Activated naive CD8-positive, alpha-beta T cell treated with anti-CD3 and anti-CD28 coated beads for 36 hours (primary cell): ENCODE measurements at regions not wholly inside any gene's neighbourhood (a gene's known extent, or its start where the extent isn't known, plus 50 kb on each side); places are given as distances from the start of the nearest gene placed in this dataset.
"Not testable (repeated sequence)": the region's sequence is repeated elsewhere in the genome, so short reads cannot be mapped to it uniquely, and the experiment has no call there.

Experiments
- DNase-seq: peaks from one replicate; pipeline ENCODE4 v3.0.0; 2021
- H3K27ac Mint-ChIP-seq: one replicate; pipeline ENCODE4 v1.8.0; 2022; ENCODE audit warnings: mild to moderate bottlenecking, moderate library complexity, mixed read lengths
- H3K27me3 Mint-ChIP-seq: one replicate; pipeline ENCODE4 v1.8.0; 2022; ENCODE audit warnings: mild to moderate bottlenecking, mixed read lengths
- H3K36me3 Mint-ChIP-seq: one replicate; pipeline ENCODE4 v1.8.0; 2021; ENCODE audit warnings: mild to moderate bottlenecking, mixed read lengths
- H3K4me1 Mint-ChIP-seq: one replicate; pipeline ENCODE4 v1.8.0; 2021; ENCODE audit warnings: mixed read lengths
- H3K4me3 Mint-ChIP-seq: one replicate; pipeline ENCODE4 v1.8.0; 2022; ENCODE audit warnings: mild to moderate bottlenecking, moderate library complexity, mixed read lengths
- H3K9me3 Mint-ChIP-seq: one replicate; pipeline ENCODE4 v1.8.0; 2022; ENCODE audit warnings: mixed read lengths

- H3K4me3 Mint-ChIP-seq, result no peak overlapping the region
- no peak for DNase-seq
- no peaks in the 10 kb centered on the region for H3K9me3 Mint-ChIP-seq
- peaks cover 7% of the 10 kb centered on the region for H3K4me1 Mint-ChIP-seq
- peaks cover 22% of the 10 kb centered on the region for H3K27me3 Mint-ChIP-seq
- H3K27ac Mint-ChIP-seq, result no peak overlapping the region
- H3K36me3 Mint-ChIP-seq, result no peaks in the 10 kb centered on the region
These were observed 94.0 kb upstream of the DNAH5 start for GRCh38 chr5:14038341-14038959.

- H3K4me1 Mint-ChIP-seq, result peaks cover 7% of the 10 kb centered on the region
These were observed 92.5 kb upstream of the DNAH5 start for GRCh38 chr5:14036947-14037346.

GRCh38 chr5:14036514-14036913, 92.0 kb upstream of the DNAH5 start:
- Mint-ChIP-seq H3K4me1 (peaks cover 7% of the 10 kb centered on the region), H3K27ac (no peak overlapping the region), H3K9me3 (no peaks in the 10 kb centered on the region), H3K36me3 (no peaks in the 10 kb centered on the region), H3K4me3 (no peak overlapping the region), H3K27me3 (peaks cover 28% of the 10 kb centered on the region)
- no peak for DNase-seq

More at GRCh38 chr5:14036947-14037346, 92.5 kb upstream of the DNAH5 start:
- Mint-ChIP-seq H3K27me3 (peaks cover 28% of the 10 kb centered on the region), H3K9me3 (no peaks in the 10 kb centered on the region), H3K4me3 (no peak overlapping the region), H3K27ac (no peak overlapping the region), H3K36me3 (no peaks in the 10 kb centered on the region)
- no peak for DNase-seq

GRCh38 chr5:14035859-14036503, 91.5 kb upstream of the DNAH5 start:
- peaks cover 24% of the 10 kb centered on the region for H3K27me3 Mint-ChIP-seq
- peaks cover 7% of the 10 kb centered on the region for H3K4me1 Mint-ChIP-seq
- no peak for DNase-seq
- H3K9me3 Mint-ChIP-seq, result no peaks in the 10 kb centered on the region
- no peaks in the 10 kb centered on the region for H3K36me3 Mint-ChIP-seq
- H3K4me3 Mint-ChIP-seq, result no peak overlapping the region
- H3K27ac Mint-ChIP-seq, result no peak overlapping the region

GRCh38 chr5:14034963-14035362, 90.5 kb upstream of the DNAH5 start:
- Mint-ChIP-seq H3K4me3 (no peak overlapping the region), H3K27me3 (peaks cover 28% of the 10 kb centered on the region), H3K27ac (no peak overlapping the region), H3K4me1 (peaks cover 7% of the 10 kb centered on the region), H3K9me3 (no peaks in the 10 kb centered on the region), H3K36me3 (no peaks in the 10 kb centered on the region)
- DNase-seq, result no peak

GRCh38 chr5:14032918-14033317, 88.4 kb upstream of the DNAH5 start:
- Mint-ChIP-seq H3K4me3 (no peak overlapping the region), H3K27ac (no peak overlapping the region)

GRCh38 chr5:14028938-14029584, 84.6 kb upstream of the DNAH5 start:
- Mint-ChIP-seq H3K36me3 (no peaks in the 10 kb centered on the region), H3K27ac (no peak overlapping the region), H3K9me3 (peaks cover 1% of the 10 kb centered on the region), H3K27me3 (peaks cover 12% of the 10 kb centered on the region), H3K4me1 (no peaks in the 10 kb centered on the region), H3K4me3 (no peak overlapping the region)
- DNase-seq, result no peak

More at GRCh38 chr5:14032918-14033317, 88.4 kb upstream of the DNAH5 start:
- no peaks in the 10 kb centered on the region for H3K36me3 Mint-ChIP-seq
- peaks cover 7% of the 10 kb centered on the region for H3K4me1 Mint-ChIP-seq
- no peak for DNase-seq
- H3K9me3 Mint-ChIP-seq, result no peaks in the 10 kb centered on the region
- peaks cover 28% of the 10 kb centered on the region for H3K27me3 Mint-ChIP-seq

GRCh38 chr5:14028188-14028587, 83.7 kb upstream of the DNAH5 start:
- no peaks in the 10 kb centered on the region for H3K4me1 Mint-ChIP-seq
- H3K36me3 Mint-ChIP-seq, result no peaks in the 10 kb centered on the region
- peaks cover 7% of the 10 kb centered on the region for H3K27me3 Mint-ChIP-seq
- H3K9me3 Mint-ChIP-seq, result peaks cover 1% of the 10 kb centered on the region
- no peak overlapping the region for H3K27ac Mint-ChIP-seq
- no peak for DNase-seq
- no peak overlapping the region for H3K4me3 Mint-ChIP-seq

- H3K27me3 Mint-ChIP-seq, result peaks cover 3% of the 10 kb centered on the region
- peaks cover 1% of the 10 kb centered on the region for H3K9me3 Mint-ChIP-seq
- H3K36me3 Mint-ChIP-seq, result no peaks in the 10 kb centered on the region
- no peaks in the 10 kb centered on the region for H3K4me1 Mint-ChIP-seq
- no peak for DNase-seq
- no peak overlapping the region for H3K27ac Mint-ChIP-seq
- no peak overlapping the region for H3K4me3 Mint-ChIP-seq
These were observed 81.2 kb upstream of the DNAH5 start for GRCh38 chr5:14025569-14026286.

- Mint-ChIP-seq H3K9me3 (peaks cover 8% of the 10 kb centered on the region), H3K27me3 (peaks cover 5% of the 10 kb centered on the region), H3K4me3 (no peak overlapping the region), H3K36me3 (no peaks in the 10 kb centered on the region), H3K27ac (no peak overlapping the region), H3K4me1 (no peaks in the 10 kb centered on the region)
- no peak for DNase-seq
These were observed 78.5 kb upstream of the DNAH5 start for GRCh38 chr5:14022971-14023370.

- H3K4me3 Mint-ChIP-seq, H3K36me3 Mint-ChIP-seq, H3K4me1 Mint-ChIP-seq, H3K27ac Mint-ChIP-seq, H3K27me3 Mint-ChIP-seq, H3K9me3 Mint-ChIP-seq, DNase-seq: not testable (repeated sequence)
These were observed 76.5 kb upstream of the DNAH5 start for GRCh38 chr5:14020944-14021343.

GRCh38 chr5:14019768-14020290, 75.3 kb upstream of the DNAH5 start:
- Mint-ChIP-seq H3K9me3 (peaks cover 8% of the 10 kb centered on the region), H3K27ac (no peak overlapping the region), H3K4me3 (no peak overlapping the region), H3K4me1 (no peaks in the 10 kb centered on the region), H3K27me3 (peaks cover 11% of the 10 kb centered on the region), H3K36me3 (no peaks in the 10 kb centered on the region)
- DNase-seq, result no peak

- DNase-seq, result no peak
- Mint-ChIP-seq H3K27me3 (peaks cover 29% of the 10 kb centered on the region), H3K27ac (no peak overlapping the region), H3K4me3 (no peak overlapping the region), H3K36me3 (no peaks in the 10 kb centered on the region), H3K9me3 (peaks cover 6% of the 10 kb centered on the region), H3K4me1 (no peaks in the 10 kb centered on the region)
These were observed 73.4 kb upstream of the DNAH5 start for GRCh38 chr5:14017904-14018303.

GRCh38 chr5:14016549-14016948, 72.1 kb upstream of the DNAH5 start:
- peaks cover 39% of the 10 kb centered on the region for H3K27me3 Mint-ChIP-seq
- no peak overlapping the region for H3K4me3 Mint-ChIP-seq
- no peaks in the 10 kb centered on the region for H3K36me3 Mint-ChIP-seq
- H3K27ac Mint-ChIP-seq, result no peak overlapping the region
- H3K4me1 Mint-ChIP-seq, result peaks cover 5% of the 10 kb centered on the region
- no peak for DNase-seq
- H3K9me3 Mint-ChIP-seq, result peaks cover 6% of the 10 kb centered on the region
